GM19455 (cell line): ENCODE measurements at regions not wholly inside any gene's neighbourhood (a gene's known extent, or its start where the extent isn't known, plus 50 kb on each side); places are given as distances from the start of the nearest gene placed in this dataset.
"Not testable (repeated sequence)": the region's sequence is repeated elsewhere in the genome, so short reads cannot be mapped to it uniquely, and the experiment has no call there.

ENCODE experiments used
- ATAC-seq: cut with Tn5 transposase; IDR thresholded peaks from one replicate; pipeline ENCODE4 v1.9.1; 2021; ENCODE audit not compliant: unreplicated experiment

DNA sequence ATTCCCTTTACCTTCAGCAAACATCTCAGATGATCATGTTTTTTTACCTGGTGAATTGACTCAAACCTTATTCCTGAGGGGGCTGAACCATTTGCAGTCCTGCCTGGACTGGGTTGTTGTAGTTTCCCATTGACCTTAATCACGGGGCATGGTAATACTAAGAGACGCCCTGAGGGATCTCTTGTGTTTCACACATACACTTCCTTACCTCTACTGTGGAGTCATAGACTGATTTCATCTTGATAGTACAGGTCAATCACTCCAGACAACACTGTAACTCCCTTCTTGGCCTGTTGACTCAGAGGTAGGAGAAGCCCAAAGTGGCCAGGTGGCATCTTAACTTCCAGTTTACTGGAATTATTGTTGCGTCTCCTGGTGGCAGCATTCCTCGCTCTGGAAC, 1064.0 kb upstream of the PCDH10 start:
- no peak for ATAC-seq

DNA sequence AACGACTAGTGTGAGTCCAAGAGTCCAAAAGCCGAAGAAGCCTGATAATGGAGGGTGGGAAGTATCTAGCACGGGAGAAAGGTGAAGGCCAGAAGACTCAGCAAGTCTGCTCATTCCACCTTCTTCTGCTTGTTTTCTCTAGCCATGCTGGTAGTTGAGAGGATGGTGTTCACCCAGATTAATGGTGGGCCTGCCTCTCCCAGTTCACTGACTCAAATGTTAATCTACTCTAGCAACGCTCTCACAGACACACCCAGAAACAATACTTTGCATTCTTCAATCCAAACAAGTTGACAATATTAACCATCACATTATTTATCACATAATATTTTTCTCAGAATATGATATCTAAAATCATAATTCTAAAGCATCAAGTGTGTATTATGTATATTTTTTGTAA, 1055.1 kb upstream of the PCDH10 start:
- no peak for ATAC-seq

DNA sequence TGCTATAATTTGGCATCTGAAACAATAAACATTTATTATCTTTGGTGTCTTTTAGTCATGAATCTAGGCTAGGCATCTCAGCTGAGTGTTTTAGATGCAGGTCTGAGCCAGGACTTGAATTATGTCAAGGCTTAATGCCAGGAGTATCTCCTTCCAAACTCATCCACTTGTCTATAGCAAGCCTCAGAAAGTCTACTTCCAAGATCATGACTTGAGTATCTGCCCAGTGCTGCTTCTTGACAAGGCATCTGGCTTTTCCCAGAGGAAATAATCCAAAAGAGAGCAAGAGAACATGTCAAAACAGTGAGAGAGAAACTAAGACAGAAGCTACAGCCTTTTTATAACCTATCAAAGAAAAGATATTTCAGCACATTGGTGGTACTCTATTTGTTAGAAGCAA, 1052.1 kb upstream of the PCDH10 start:
- no peak for ATAC-seq

DNA sequence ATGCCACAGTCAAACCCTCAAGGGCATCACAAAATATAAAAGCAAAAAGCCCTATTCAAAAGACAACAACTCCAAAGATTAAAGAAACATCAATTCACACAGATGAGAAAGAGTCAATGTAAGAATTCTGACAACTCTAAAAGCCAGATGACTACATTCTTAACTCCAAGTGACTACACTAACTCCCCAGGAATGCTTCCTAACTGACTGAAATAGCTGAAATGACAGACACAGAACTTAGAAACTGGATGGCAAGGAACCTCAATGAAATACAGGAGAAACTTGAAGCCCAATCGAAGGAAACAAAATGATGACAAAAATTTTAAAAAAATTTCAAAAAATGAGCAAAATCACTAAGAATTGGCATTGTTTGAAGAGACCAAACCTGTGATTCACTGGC, 1047.6 kb upstream of the PCDH10 start:
- ATAC-seq: no peak

DNA sequence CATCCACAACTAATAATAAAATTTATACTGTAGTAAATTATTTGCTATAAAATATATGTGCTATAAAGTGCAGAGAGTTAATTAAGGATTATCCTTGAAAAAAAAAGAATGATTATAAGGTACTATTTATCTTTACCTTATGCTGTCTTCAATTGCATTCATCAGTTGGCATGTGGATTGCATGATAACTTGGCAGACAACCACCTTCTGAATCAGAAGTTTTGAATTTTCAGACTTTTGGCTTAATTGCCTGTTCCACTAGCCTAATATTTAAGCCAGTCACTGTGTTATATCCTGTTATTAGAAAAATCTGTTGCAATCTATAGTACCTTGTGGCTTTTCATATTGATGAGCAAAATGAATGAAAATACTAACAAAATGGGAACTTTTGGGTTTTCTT, 1040.3 kb upstream of the PCDH10 start:
- ATAC-seq: no peak

DNA sequence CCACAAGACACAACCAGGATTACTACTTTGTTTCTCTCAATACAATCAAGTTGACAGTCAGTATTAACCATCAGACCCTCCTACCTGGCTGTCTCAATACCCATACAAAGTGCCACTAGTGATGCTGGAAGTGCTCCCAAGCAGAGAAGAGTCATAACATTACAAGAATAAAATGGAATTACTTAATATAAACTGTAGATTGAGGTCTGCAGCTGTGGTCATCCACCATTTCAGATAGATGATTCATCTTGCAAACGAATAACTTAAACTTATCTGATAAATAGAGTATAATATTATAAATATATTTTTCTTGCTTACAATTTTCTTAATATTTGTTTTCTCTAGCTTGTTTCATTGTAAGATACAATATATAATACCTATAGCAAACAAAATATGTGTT, 1034.2 kb upstream of the PCDH10 start:
- ATAC-seq: no peak

DNA sequence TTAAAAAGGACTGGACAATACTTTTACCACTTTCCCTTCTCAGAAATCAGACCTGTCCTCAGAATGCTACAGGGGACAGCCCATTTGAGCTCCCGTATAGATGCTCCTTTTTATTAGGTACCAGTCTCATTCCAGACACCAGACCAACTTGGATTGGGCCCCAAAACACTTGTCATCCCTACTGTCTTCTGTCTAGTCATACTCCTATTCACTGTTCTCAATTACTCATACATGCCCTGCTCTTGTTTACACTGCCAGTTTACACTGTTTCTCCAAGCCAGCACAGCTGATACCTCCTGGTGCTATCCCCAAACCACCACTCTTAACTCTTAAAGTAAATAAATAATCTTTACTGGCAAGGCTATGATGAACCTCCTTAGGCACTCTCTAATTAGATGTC, 1026.4 kb upstream of the PCDH10 start:
- not testable (repeated sequence) for ATAC-seq

DNA sequence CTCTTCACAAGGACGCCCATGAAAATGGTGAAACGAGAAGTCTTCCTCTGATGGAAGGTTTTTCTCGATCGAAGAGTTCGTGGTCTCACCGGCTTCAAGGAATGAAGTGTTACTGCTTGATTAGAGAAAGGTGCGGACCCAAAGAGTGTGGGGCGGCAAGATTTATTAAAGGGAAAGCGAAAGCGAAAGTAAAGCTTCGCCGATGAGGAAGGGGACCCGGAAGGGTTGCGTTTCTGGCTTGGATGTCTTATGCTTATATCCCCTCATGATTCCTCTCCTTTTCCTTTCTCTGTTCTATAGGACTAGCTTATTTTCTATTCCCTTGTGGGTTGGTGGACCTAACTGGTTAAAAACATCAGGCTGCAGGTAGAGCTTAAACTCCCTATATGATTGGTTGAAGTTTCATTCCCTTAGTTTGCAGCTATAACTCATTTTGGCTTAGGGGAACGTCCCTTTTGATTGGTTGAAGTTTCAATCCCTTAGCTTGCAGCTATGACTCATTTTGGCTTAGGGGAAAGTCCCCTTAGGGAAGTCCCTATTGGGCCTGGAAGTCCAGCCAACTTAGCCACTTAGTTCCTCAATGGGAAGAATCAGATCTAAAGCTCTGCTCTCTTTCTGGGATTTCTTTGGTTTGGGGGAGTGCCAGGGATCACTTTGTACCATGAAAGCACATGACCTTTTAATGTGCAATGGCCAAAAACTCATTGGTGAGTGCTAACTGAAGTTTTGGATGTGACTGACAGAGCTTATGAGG, 1025.0 kb upstream of the PCDH10 start:
- no peak for ATAC-seq

DNA sequence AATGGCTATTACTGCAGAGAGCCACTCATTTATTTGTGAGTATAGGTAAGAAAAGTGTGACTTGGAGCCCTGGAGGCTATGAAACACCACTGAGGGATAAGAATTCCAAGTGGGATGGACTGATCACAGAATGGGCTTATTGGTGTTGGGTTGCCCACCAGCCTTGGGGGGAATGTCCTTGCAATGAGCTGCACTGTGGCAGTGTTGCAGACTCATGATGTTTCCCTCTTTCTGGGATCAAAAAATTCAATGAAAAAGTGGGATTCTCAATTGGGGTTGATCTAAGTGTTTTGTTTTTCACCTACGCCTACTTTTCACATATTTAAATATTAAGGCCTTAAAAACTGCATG, 1024.5 kb upstream of the PCDH10 start:
- no peak for ATAC-seq

DNA sequence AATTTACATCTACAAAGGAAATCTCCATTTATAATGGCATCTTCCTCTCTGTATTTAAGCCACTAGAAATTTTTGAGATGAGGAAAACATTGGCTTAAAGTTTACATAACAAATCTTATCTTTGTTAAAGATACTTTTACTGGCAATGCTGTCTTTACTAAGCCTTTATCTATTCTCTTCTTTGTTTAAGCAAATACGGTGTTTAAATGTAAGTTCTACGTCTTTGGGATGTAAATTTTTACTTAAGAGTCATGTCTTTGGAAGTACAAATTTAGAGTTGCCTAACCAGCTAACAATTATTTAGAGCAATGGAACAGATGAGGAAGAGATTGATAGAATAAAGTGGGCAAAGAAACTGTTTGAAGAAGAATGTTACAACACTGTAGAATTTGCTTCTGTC, 1024.0 kb upstream of the PCDH10 start:
- ATAC-seq: no peak

DNA sequence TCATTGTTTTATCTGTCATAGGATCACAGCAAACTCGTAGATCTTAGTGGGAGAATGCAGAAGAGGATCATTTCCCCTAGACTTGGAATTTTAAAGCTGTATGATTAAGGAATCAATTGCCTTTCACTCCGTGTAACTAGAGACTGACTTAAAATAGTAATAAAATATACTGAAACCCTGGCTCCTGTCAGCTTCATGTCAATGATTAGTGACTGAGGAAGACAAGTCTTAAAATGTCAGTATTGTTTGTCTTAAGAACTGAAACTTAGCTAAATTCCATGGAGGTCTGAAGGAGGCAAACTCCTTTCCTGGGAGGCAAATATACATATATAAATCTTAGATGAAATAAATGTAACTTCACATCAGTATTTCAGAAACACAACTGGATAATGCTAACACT, 1016.7 kb upstream of the PCDH10 start:
- ATAC-seq: no peak

DNA sequence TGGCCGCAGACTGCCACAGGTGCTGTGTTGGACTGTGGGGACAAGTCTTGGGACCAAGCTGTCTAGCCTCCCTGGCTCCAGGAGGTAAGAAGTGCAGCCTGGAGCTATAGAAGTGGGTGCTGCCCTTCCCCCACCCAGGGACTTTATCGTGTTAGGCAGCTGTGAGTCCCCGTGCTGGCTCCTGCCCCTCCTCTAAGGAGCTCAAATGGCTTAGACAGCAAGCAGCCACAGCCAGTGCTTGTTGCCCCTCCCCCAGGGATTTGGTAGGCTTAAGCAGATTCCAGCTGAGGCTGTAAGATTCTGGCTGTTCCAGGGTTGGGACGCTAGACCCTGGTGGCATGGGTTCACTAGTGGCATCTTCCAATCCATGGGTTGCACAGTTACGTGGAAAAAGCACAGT, 979.4 kb upstream of the PCDH10 start:
- ATAC-seq: no peak

DNA sequence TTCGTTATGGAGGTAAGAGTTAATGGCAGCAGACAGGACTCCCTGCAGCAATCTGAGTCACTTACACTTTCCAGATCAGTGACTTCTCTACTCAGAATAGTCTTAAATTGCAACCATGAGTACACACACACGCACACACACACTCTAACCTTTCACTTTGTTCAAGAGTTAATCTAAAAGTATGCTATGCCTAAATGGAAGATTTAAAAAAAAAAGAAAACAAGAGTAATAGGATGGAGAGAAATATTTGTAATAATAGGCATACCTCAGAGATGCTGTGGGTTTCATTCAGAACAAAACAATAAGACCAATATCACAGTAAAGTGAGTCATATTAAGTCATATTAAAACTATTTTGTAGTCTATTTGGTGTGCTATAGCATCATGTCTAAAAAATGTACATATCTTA, 969.1 kb upstream of the PCDH10 start:
- no peak for ATAC-seq

DNA sequence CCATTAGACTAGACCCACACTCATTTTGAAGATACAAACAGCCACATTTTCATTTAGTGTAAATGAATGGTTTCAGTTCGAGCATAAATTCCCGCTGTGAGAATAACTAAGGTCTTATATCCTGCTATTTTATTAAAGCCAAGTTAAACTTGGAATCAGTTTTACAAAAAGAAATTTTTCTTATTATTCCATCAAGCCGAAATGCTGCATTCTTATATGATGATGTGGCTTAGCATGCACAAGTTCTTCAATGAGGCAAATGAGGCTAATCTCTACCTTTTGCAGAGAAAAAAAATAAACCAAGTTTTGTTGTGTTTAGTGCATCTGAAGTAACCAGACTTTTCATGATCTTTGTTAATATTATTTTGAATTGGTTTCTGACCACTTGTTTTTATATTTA, 953.9 kb upstream of the PCDH10 start:
- ATAC-seq: no peak

DNA sequence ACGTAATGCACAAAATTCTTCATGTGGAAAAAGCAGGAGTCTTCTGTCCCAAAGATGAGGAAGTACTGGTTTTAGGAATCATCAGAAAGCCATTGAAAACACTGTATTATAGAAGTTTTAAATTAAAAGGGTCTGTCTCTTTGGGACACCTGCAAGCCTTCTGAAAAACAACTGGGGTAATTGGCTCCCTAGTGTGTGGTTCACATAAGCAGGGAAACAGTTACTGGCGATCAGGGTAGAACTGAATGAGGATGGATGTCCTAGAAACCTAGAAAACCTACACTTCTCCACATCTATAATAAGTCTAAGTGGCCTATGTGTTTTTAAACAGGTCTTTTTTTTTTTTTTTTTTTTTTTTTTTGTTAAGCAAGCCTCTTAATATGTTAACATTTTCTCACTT, 945.5 kb upstream of the PCDH10 start:
- no peak for ATAC-seq

DNA sequence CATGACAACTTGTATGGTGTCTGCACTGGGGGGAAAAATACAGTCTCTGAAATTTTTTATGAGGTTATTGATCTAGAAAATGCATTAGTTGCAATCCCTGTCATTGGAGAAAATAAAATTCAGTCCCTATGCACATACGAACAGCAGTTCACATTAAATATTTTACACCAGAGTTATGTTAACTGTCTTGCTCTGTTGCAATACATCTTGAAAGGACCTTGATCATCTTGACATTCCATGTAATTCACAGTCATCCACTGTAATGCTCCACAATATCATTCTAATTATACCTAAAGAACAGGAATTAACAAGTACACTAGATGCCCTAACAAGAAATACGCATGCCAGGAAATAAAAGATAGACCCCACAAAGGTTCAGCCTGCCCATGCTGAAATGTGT, 934.6 kb upstream of the PCDH10 start:
- no peak for ATAC-seq

DNA sequence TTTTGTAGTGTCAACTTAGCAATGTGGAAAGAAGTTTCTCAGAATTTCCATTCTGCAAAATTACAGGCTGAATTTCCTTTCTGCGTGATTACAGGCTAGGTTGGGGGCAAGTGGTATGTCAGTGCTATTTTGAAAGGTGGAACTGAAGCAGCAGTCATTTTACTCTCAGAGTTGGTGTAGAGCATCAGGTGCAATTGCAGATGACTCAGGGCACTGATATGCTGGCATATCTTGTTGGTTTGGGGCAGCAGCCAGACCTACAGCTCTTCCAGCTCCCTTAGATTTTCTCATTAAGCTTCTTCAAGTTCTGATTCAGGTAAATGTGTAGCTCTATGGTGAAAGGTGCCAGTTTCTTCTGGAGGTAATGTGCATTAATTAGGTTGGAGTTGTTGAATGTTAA, 930.7 kb upstream of the PCDH10 start:
- ATAC-seq: no peak

DNA sequence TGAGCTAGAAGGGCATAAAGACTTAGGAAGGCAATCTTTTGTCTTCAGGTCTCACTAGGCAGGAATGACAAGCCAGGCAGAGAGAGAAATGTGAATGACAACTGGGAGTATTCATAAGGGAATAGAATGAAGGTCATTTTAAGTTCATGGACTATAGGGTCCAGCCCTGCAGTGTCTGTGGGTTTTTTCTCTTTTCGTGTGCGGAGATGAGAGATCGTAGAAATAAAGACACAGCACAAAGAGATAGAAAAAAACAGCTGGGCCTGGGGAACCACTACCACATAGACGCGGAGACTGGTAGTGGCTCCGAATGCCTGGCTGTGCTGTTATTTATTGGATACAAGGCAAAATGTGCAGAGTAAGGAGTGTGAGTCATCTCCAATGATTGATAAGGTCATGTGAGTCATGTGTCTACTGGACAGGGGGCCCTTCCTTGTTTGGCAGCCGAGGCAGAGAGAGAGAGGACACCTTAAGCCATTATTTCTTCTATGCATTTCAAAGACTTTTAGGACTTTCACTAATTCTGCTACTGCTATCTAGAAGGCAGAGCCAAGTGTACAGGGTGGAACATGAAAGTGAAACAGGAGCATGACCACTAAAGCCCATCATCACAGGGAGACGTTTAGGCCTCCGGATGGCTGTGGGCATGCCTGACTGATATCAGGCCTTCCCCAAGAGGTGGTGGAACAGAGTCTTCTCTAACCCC, 921.8 kb upstream of the PCDH10 start:
- no peak for ATAC-seq

DNA sequence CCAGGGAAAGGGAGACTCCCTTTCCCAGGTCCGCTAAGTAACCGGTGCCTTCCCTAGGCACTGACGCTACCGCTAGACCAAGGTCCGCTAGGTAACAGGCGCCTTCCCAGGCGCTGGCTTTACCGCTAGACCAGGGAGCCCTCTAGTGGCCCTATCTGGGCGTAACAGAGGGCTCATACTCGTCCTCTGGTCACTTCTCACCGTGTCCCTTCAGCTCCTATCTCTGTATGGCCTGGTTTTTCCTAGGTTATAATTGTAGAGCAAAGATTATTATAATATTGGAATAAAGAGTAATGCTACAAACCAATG, 921.3 kb upstream of the PCDH10 start:
- not testable (repeated sequence) for ATAC-seq

DNA sequence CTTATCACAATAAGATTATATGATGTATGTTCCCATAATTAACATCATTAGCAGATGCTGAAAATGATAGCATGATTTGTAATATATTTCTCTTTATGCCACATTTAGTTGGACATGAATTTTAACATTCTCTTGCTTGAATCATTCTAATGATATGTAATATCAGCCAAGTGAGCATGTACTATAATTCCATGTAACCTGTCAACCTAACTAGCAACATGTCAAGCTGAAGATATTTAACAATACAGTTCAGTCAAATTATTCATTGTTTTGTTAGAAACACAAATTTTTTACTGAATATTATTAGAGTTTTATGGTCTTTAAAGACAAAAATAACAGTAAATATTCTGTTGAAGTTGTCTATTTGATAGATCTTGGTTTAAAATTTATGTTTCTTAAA, 920.4 kb upstream of the PCDH10 start:
- no peak for ATAC-seq

DNA sequence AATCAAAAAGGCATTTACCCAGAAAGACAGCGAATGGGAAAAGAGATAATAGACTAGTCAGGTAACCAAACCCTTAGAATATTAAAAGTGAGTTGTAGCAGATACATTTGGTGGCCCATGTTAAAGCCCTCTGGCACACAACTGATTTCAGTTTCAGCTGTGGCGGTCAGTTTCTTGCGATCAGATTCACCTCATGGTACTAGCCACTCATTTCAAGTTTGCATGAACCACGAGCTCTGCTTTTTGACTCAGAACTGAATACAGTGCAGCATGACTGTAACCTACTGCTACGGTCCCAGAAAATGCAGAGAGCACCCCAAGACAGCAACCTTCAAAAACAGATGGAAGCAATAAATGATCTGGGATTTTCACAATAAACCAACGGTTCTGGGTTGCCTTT, 919.1 kb upstream of the PCDH10 start:
- ATAC-seq: no peak

DNA sequence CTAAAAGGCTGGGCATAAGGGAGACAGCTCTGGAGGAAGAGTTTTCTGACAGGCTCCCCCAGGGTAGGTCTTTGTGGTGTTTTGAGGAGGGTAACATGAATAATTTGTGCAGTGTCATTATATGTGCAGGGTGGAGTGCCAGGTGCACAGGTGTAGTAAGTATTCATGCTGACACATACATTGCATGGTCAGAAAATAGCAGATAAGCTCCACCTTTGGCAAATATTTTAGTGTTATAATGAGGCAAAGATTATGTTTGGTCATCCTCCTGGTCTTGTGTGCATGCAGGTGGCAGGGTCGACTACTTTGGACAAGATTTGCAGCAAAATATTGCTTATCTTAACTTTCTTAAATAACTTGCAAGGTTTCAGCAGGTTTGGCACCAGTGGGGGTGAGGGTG, 910.4 kb upstream of the PCDH10 start:
- ATAC-seq: no peak

DNA sequence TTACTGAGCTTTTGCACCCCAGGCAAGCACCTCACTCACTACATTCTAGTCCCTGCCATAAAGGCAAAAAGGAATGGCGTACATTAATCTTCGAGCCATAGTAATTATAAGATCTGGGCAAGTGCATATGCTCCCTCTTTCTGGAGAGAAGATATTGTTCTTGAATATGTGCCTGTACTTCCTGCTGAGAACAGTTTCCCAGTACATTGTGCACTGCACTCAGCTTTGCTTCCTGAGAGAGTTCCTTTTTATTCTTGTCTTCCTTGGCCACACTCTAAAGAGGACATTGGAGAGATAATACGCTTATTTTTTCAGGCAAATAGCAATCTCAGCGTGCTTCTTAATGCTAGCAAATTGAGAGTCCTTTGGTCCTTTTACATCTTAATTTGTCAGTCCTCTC, 909.0 kb upstream of the PCDH10 start:
- ATAC-seq: no peak
